ENCODE measurements at regions not wholly inside any gene's neighbourhood (a gene's known extent, or its start where the extent isn't known, plus 50 kb on each side); places are given as distances from the start of the nearest gene placed in this dataset.

DNA sequence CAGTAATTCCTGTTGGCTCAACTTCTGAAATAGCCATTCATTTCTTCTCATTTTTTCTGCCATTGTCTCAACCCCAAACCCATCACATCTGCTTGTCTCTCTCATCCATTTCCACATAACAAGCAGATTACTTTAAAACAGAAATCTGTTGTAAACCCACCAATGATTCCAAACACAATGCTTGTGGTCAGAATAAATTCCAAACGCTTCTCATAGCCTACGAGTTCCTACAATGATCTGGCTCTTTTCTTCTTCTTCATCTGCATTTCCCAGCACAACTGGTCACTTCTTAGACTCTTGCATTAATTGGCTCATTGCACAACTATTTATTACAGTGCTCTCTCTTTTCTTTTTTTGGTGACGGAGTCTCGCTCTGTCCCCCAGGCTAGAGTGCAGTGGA is 364.1 kb downstream of the GATA3 start:
- TF ChIP-seq GATA3 (IDR thresholded peaks at IDR 0.05; ENCODE audit: low read depth, low read length) (no peak), GATA2 (IDR thresholded peaks at IDR 0.05; ENCODE audit: low read depth, low read length) (no peak)

Data from SH-SY5Y (cell line).